ENCODE measurements at regions not wholly inside any gene's neighbourhood (a gene's known extent, or its start where the extent isn't known, plus 50 kb on each side); places are given as distances from the start of the nearest gene placed in this dataset.

DNA sequence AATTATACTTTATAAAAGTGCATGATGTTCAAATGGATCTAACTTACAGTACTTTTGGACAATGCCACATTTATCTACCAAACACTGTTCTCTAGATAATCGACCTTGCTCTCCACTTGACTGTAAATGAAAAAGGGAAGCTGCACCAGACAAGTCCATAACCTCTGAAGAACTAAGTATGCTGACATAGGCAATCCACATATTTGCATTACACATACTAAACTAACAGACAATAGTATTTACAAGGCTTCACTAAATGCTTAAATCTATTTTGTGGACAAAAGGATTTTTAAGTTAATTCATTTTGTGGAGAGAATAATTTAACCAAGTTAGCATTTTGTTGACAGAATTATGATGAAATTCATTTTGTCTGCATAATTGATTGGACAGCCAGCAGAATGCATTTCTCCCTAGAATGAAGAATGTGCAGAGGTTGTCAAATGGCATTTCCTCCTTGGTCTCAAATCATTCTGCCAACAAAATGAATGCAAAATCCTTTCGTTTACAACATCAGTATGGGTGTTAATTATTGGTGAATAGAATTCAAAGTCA lies 520.9 kb downstream of the CPS1 start:
- Histone ChIP-seq H3K4me1 (ENCODE audit: control insufficient read depth in 4 of 4, insufficient read depth in 4 of 4, low read length in 3 of 4) (no peaks in the 10 kb centered on the region), H3K4me3 (ENCODE audit: low read depth in 1 of 3, low read length in 3 of 3) (no peak overlapping the region), H3K9ac (ENCODE audit: low read depth in 1 of 2, low read length in 2 of 2) (no peak overlapping the region), H3K27ac (ENCODE audit: low read depth in 1 of 2, low read length in 2 of 2) (no peak overlapping the region), H3K36me3 (ENCODE audit: control insufficient read depth in 4 of 4, insufficient read depth in 3 of 4, low read depth in 1 of 4, low read length in 3 of 4) (no peaks in the 10 kb centered on the region), H3K9me3 (ENCODE audit: control insufficient read depth in 4 of 4, low read length in 3 of 4) (no peaks in the 10 kb centered on the region), H3K27me3 (ENCODE audit: control insufficient read depth in 4 of 4, insufficient read depth in 4 of 4, low read length in 3 of 4) (no peaks in the 10 kb centered on the region)
- 27% methylated on average over 2 of the region's 2 CpGs for WGBS
- no peak for DNase-seq (ENCODE audit: low spot score)
- TF ChIP-seq RAD21 (IDR thresholded peaks at IDR 0.05) (no peak), GABPA (IDR thresholded peaks at IDR 0.05 in 1 of 2, conservative IDR thresholded peaks at IDR 0.05 in 1 of 2) (no peak), MAX (IDR thresholded peaks at IDR 0.05) (no peak), JUND (IDR thresholded peaks at IDR 0.05) (no peak), FOXA1 (IDR thresholded peaks at IDR 0.05) (no peak), CTCF (IDR thresholded peaks at IDR 0.05; ENCODE audit: low read depth, low read length, missing input control) (no peak), NR2F2 (IDR thresholded peaks at IDR 0.05) (no peak), REST (IDR thresholded peaks at IDR 0.05) (no peak), ATF3 (IDR thresholded peaks at IDR 0.05) (no peak), ZBTB33 (IDR thresholded peaks at IDR 0.05) (no peak), HNF4G (IDR thresholded peaks at IDR 0.05) (no peak), SP1 (IDR thresholded peaks at IDR 0.05) (no peak), RXRA (IDR thresholded peaks at IDR 0.05) (no peak), YY1 (IDR thresholded peaks at IDR 0.05) (no peak), EGR1 (IDR thresholded peaks at IDR 0.05; ENCODE audit: low read depth in 2 of 2) (no peak), FOXA2 (IDR thresholded peaks at IDR 0.05) (no peak), TAF1 (conservative IDR thresholded peaks at IDR 0.05) (no peak), HNF4A (conservative IDR thresholded peaks at IDR 0.05) (no peak)

Measured in liver (tissue), 8 donors.